HG03460 (cell line): ENCODE measurements at regions not wholly inside any gene's neighbourhood (a gene's known extent, or its start where the extent isn't known, plus 50 kb on each side); places are given as distances from the start of the nearest gene placed in this dataset.

Experiments used
- ATAC-seq: cut with Tn5 transposase; IDR thresholded peaks from one replicate; pipeline ENCODE4 v1.9.1; 2021; ENCODE audit not compliant: unreplicated experiment

- ATAC-seq, result no peak
Measured at GRCh38 chr4:159497936-159498335, 395.1 kb downstream of the RAPGEF2 start.

- ATAC-seq, result no peak
Measured at GRCh38 chr4:159498446-159499115, 395.7 kb downstream of the RAPGEF2 start.

GRCh38 chr4:159500861-159501260 is 398.0 kb downstream of the RAPGEF2 start:
- no peak for ATAC-seq

GRCh38 chr4:159503236-159504008 is 400.5 kb downstream of the RAPGEF2 start:
- ATAC-seq, result no peak

GRCh38 chr4:159504684-159505083 is 401.8 kb downstream of the RAPGEF2 start:
- ATAC-seq, result no peak

GRCh38 chr4:159505266-159505975 is 402.5 kb downstream of the RAPGEF2 start:
- ATAC-seq, result no peak

GRCh38 chr4:159506801-159507517 is 404.1 kb downstream of the RAPGEF2 start:
- ATAC-seq, result no peak

- ATAC-seq, result no peak
Measured at GRCh38 chr4:159508917-159509500, 406.1 kb downstream of the RAPGEF2 start.

- ATAC-seq, result no peak
Measured at GRCh38 chr4:159512348-159512747, 409.5 kb downstream of the RAPGEF2 start.

GRCh38 chr4:159515314-159516025 is 412.6 kb downstream of the RAPGEF2 start:
- ATAC-seq, result no peak

- no peak for ATAC-seq
Measured at GRCh38 chr4:159516556-159517140, 413.8 kb downstream of the RAPGEF2 start.

- no peak for ATAC-seq
Measured at GRCh38 chr4:159520074-159520473, 417.2 kb downstream of the RAPGEF2 start.

- ATAC-seq, result no peak
Measured at GRCh38 chr4:159526172-159526571, 423.3 kb downstream of the RAPGEF2 start.

GRCh38 chr4:159534655-159535054 is 431.8 kb downstream of the RAPGEF2 start:
- no peak for ATAC-seq

- no peak for ATAC-seq
Measured at GRCh38 chr4:159538556-159538955, 435.7 kb downstream of the RAPGEF2 start.

- ATAC-seq, result no peak
Measured at GRCh38 chr4:159540038-159540437, 437.2 kb downstream of the RAPGEF2 start.

- no peak for ATAC-seq
Measured at GRCh38 chr4:159540501-159540900, 437.6 kb downstream of the RAPGEF2 start.

- no peak for ATAC-seq
Measured at GRCh38 chr4:159541143-159541542, 438.3 kb downstream of the RAPGEF2 start.

- ATAC-seq, result no peak
Measured at GRCh38 chr4:159542296-159542695, 439.4 kb downstream of the RAPGEF2 start.

GRCh38 chr4:159543831-159544230 is 441.0 kb downstream of the RAPGEF2 start:
- no peak for ATAC-seq
